ENCODE measurements at regions not wholly inside any gene's neighbourhood (a gene's known extent, or its start where the extent isn't known, plus 50 kb on each side); places are given as distances from the start of the nearest gene placed in this dataset.
"Not testable (repeated sequence)": the region's sequence is repeated elsewhere in the genome, so short reads cannot be mapped to it uniquely, and the experiment has no call there.

GRCh38 chrX:37904833-37905232, 57.5 kb upstream of the DYNLT3 start:
- no peak for DNase-seq (ENCODE audit: low spot score)

DNA sequence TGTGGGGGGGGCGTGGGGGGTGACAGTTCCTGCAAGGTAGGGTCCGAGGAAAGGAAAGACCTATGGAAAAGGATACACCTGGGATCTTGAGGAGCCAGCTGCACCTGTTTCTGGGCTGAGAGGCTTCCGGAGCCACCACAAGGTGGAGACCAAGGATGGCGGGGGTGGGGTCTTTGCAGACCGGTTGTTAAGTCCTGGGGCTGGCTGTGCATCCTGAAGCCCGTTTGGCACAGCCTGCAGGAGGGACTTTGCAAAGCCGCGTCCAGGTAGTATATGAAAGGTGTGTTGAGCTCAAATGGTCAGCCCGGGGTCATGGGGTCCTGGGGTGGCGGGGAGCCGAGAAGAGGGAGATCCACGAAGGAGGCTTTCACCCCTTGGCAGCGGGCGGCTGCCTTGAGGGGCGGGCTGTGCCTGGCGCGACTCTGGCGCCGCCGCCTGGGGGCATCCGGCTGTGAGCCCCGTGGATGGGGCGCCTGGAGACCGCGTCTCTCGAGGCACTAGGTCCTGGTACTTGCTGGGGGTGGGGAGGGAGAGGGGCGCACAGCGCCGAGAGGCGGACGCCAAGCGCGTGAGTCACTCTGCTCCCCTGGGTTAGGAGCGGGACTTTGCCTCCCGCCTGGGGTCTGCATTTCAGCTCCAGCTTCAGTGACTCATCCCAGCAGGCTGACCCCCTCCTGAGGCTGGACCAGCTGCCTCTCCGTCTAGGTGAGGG, 58.2 kb upstream of the DYNLT3 start:
- DNase-seq (ENCODE audit: low spot score), result peak; percentile 45

DNA sequence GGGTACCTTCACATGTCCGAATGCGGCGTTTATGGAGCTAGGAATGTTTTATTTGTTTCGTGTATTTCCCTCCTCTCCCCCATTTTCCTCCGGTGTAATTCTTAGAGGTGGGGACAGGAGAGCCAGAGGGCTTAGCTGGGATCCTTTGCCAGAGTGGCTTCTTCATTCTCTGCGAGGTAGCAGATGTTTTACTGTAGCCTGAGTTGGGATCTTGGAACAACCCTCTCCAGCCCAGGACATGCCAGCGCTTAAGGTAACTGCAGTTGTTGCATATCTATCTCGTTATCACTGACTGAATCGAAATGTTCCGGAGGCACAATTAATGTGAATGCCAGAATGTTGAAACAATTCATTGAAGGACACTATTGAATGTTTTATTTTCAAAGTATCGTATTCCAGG, 59.0 kb upstream of the DYNLT3 start:
- no peak for DNase-seq (ENCODE audit: low spot score)

DNA sequence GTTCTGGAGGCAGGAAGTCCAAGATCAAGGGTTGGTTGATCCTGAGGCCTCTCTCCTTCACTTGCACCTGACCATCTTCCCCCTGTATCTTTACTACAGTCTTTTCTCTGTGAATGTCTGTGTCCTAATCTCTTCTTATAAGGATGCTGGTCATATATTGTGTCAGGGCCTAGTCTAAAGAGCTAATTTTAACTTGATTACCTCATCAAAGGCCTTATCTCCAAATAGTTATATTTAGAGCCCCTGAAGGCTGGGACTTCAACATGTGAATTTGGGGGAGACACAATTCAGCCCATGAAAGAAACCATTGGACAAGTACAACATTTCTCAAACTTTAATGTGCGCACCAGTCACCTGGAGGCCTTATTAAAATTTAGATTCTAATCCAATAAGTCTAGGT, 62.8 kb upstream of the DYNLT3 start:
- no peak for DNase-seq (ENCODE audit: low spot score)

- peak; percentile 80 for DNase-seq (ENCODE audit: low spot score)
These were observed 64.9 kb upstream of the DYNLT3 start for GRCh38 chrX:37912304-37912703.

- peak; percentile 20 for DNase-seq (ENCODE audit: low spot score)
These were observed 65.4 kb upstream of the DYNLT3 start for GRCh38 chrX:37912777-37913176.

GRCh38 chrX:37918168-37918567, 70.8 kb upstream of the DYNLT3 start:
- DNase-seq (ENCODE audit: low spot score), result no peak

DNA sequence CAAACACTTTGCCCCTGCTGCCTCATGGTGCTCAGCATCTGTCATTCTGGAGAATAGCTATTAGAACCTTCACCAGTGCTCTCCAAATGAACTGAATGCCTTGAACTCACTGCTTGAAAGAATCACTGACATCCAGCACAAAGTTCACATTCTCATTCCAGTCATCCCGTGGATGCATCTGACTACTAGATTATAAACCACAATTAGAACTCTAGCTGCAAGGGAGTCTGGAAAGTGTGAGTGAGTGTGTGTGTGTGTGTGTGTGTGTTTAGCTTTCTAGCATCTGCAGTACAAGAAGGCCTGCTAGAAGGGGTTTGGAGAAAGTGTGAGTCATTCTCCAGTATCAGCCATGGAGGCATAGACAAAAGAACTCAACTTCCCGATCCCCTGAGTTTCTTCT, 71.3 kb upstream of the DYNLT3 start:
- DNase-seq (ENCODE audit: low spot score), result no peak

DNA sequence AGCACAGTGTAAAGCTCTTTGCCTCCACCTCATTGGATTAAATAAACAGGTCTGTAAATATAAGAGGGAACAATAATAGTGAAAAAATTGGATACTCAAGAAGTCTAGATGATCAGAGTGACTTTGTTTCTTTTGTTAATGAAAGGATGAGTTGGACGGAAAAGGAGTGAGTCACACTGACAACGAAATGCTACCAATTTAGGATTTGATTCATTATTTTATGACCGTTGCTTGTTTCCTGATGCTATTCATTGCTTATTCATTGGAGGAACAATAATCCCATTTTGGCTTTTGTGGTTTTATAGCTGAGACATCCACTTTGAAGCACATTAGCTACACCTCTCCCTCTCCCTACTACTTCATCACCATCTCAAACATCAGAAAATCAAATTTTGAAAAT, 74.4 kb upstream of the DYNLT3 start:
- peak; percentile 80 for DNase-seq (ENCODE audit: low spot score)

DNA sequence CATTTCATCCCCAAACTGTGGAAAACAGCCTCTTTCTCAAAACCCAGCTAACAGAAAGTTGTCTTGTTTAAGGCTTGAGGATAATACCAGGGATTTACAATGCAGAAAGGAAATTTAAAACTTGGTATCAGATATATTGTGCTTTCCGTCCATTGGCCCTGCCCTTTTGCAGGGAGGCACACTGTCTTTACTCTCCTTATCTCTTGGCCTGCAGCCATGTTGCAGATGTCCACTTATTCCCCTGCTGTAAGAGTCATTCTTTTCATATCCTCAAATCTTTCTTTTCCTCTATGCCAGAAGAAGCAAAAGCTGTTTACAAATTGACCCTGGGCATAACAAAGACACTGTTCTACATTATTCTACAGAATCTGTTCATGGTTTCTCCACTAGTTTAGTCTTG, 75.6 kb upstream of the DYNLT3 start:
- DNase-seq (ENCODE audit: low spot score), result peak; percentile 33

DNA sequence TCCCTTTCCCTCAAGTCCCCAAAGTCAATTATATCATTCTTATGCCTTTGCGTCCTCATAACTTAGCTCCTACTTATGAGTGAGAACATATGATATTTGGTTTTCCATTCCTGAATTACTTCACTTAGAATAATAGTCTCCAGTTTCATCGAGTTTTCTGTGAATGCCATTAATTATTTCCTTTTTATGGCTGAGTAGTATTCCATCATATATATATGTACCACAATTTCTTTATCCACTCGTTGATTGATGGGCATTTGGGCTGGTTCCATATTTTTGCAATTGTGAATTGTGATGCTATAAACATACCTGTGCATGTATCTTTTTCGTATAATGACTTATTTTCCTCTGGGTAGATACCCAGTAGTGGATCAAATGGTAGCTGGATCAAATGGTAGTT, 78.4 kb upstream of the DYNLT3 start:
- DNase-seq (ENCODE audit: low spot score), result not testable (repeated sequence)

- peak; percentile 40 for DNase-seq (ENCODE audit: low spot score)
These were observed 79.3 kb upstream of the DYNLT3 start for GRCh38 chrX:37926700-37927099.

- no peak for DNase-seq (ENCODE audit: low spot score)
These were observed 64.2 kb upstream of the SYTL5 start for GRCh38 chrX:37942170-37942569.

GRCh38 chrX:37943554-37944344, 62.6 kb upstream of the SYTL5 start:
- DNase-seq (ENCODE audit: low spot score), result no peak

DNA sequence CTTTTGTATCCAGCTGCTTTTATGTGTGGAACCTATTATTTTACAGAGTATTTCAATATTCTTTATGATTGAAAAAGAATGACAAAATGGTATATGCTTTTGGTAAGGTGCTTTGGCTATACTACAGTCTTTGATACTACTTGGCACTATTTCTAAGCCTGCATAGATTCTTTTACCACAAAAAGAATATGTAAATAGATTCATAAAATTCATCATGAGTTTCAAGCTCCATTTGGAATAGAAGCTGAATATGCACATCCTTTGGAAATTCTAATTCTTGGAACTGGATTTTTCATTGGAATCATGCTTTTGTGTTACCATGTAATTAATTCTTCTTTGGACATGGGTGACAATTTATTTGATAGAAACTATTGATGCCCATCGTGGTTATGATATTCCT, 60.2 kb upstream of the SYTL5 start:
- DNase-seq (ENCODE audit: low spot score), result no peak

DNA sequence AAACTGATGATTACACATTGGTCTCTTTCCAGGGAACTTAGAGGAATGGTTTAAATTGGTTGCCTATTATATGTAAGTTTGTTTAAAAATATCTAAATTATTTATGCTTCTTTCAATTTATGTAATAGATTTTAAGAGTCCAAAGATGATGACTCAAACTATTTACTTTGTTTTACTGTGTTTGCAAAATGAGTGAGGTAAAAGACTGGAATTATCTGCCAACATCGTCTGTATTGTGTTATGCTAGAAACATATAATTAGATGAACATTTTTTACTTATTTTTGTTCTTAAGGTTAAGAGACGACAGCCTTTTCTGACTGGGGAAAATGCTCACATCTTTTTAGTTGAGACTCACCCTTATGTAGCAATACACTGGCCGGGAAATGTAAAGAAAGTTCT, 51.1 kb upstream of the SYTL5 start:
- DNase-seq (ENCODE audit: low spot score), result no peak

GRCh38 chrX:37956223-37956622, 50.1 kb upstream of the SYTL5 start:
- DNase-seq (ENCODE audit: low spot score), result no peak
